Stimulated activated CD4-positive, alpha-beta T cell treated with anti-CD3 and anti-CD28 coated beads, Interleukin-2, amount 100 ng/mL, for 48 hours (primary cell): ENCODE measurements at regions not wholly inside any gene's neighbourhood (a gene's known extent, or its start where the extent isn't known, plus 50 kb on each side); places are given as distances from the start of the nearest gene placed in this dataset.
"Not testable (repeated sequence)": the region's sequence is repeated elsewhere in the genome, so short reads cannot be mapped to it uniquely, and the experiment has no call there.

Source experiments
- DNase-seq, 2 donors: peaks; one replicate each; pipeline ENCODE4 v3.0.0-alpha.2; 2020

GRCh38 chr10:108633046-108633445 lies 1290.3 kb downstream of the XPNPEP1 start:
- no peak for DNase-seq

GRCh38 chr10:108632144-108632543 lies 1291.2 kb downstream of the XPNPEP1 start:
- DNase-seq: no peak

GRCh38 chr10:108631332-108631731 lies 1292.0 kb downstream of the XPNPEP1 start:
- no peak for DNase-seq

GRCh38 chr10:108629834-108630233 lies 1293.5 kb downstream of the XPNPEP1 start:
- no peak for DNase-seq

GRCh38 chr10:108624052-108624451 lies 1299.3 kb downstream of the XPNPEP1 start:
- DNase-seq: no peak

GRCh38 chr10:108620821-108621534 lies 1302.3 kb downstream of the XPNPEP1 start:
- DNase-seq: no peak

GRCh38 chr10:108616559-108617285 lies 1306.6 kb downstream of the XPNPEP1 start:
- no peak for DNase-seq

- DNase-seq: no peak
Observed at GRCh38 chr10:108615576-108616320, 1307.6 kb downstream of the XPNPEP1 start.

- no peak for DNase-seq
Observed at GRCh38 chr10:108612485-108612884, 1310.8 kb downstream of the XPNPEP1 start.

GRCh38 chr10:108608860-108609259 lies 1314.5 kb downstream of the XPNPEP1 start:
- no peak for DNase-seq

GRCh38 chr10:108601851-108602250 lies 1321.5 kb downstream of the XPNPEP1 start:
- DNase-seq: no peak

GRCh38 chr10:108600511-108600910 lies 1322.8 kb downstream of the XPNPEP1 start:
- DNase-seq: not testable (repeated sequence)

GRCh38 chr10:108599317-108599716 lies 1324.0 kb downstream of the XPNPEP1 start:
- DNase-seq: not testable (repeated sequence)

GRCh38 chr10:108598831-108599230 lies 1324.5 kb downstream of the XPNPEP1 start:
- no peak for DNase-seq

- no peak for DNase-seq
Observed at GRCh38 chr10:108598320-108598695, 1325.0 kb downstream of the XPNPEP1 start.

GRCh38 chr10:108597657-108598319 lies 1325.5 kb downstream of the XPNPEP1 start:
- DNase-seq: no peak

GRCh38 chr10:108597031-108597430 lies 1326.3 kb downstream of the XPNPEP1 start:
- DNase-seq: no peak

- no peak for DNase-seq
Observed at GRCh38 chr10:108592956-108593355, 1330.4 kb downstream of the XPNPEP1 start.

- no peak for DNase-seq
Observed at GRCh38 chr10:108591417-108591816, 1331.9 kb downstream of the XPNPEP1 start.

GRCh38 chr10:108586424-108586823 lies 1336.9 kb downstream of the XPNPEP1 start:
- no peak for DNase-seq

GRCh38 chr10:108583877-108584276 lies 1339.4 kb downstream of the XPNPEP1 start:
- DNase-seq: no peak

- no peak for DNase-seq
Observed at GRCh38 chr10:108582888-108583287, 1340.4 kb downstream of the XPNPEP1 start.

GRCh38 chr10:108582387-108582786 lies 1340.9 kb downstream of the XPNPEP1 start:
- DNase-seq: no peak
